ENCODE measurements at regions not wholly inside any gene's neighbourhood (a gene's known extent, or its start where the extent isn't known, plus 50 kb on each side); places are given as distances from the start of the nearest gene placed in this dataset.
A peak's percentile ranks its signal among the peaks of the same experiment; 100 is the strongest.

DNA sequence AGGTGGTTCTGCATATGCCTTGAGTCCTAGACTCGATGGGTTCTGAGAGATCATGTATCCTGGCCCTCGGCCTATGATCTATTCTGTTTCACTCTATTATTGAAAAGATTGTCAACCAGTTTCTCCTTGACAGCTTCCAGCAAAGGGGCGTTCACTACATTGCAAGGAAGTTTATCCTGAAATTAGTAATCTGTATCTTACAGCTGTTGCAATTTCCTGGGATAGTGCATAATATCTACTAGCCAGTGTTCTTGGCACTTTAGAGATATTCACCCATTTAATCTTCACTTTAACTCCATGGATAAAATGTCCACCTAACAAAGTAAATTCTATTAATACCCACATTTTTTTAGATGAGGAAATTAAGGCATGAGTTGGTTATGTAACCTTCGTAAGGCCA, 203.6 kb downstream of the TGFB2 start:
- Histone ChIP-seq H3K9me3 (ENCODE audit: control insufficient read depth, low read length) (no peaks in the 10 kb centered on the region), H3K27ac (ENCODE audit: low read depth, low read length) (no peak overlapping the region), H3K4me3 (ENCODE audit: low read length) (no peak overlapping the region), H3K9ac (ENCODE audit: extremely low read depth, low read length, poor library complexity, severe bottlenecking) (no peak overlapping the region), H3K4me1 (ENCODE audit: control insufficient read depth, insufficient read depth, low read length) (no peaks in the 10 kb centered on the region), H3K27me3 (ENCODE audit: control insufficient read depth, insufficient read depth, low read length, poor library complexity, severe bottlenecking) (no peaks in the 10 kb centered on the region), H3K36me3 (ENCODE audit: control insufficient read depth, insufficient read depth, low read length) (no peaks in the 10 kb centered on the region)
- no peaks in the 10 kb centered on the region for H3K9me3 Mint-ChIP-seq
- H3K27me3 Mint-ChIP-seq (ENCODE audit: insufficient read depth) = no peaks in the 10 kb centered on the region
- H3K4me1 Mint-ChIP-seq = no peaks in the 10 kb centered on the region
- no peak overlapping the region for H3K4me3 Mint-ChIP-seq
- TF ChIP-seq, protein P1, sequence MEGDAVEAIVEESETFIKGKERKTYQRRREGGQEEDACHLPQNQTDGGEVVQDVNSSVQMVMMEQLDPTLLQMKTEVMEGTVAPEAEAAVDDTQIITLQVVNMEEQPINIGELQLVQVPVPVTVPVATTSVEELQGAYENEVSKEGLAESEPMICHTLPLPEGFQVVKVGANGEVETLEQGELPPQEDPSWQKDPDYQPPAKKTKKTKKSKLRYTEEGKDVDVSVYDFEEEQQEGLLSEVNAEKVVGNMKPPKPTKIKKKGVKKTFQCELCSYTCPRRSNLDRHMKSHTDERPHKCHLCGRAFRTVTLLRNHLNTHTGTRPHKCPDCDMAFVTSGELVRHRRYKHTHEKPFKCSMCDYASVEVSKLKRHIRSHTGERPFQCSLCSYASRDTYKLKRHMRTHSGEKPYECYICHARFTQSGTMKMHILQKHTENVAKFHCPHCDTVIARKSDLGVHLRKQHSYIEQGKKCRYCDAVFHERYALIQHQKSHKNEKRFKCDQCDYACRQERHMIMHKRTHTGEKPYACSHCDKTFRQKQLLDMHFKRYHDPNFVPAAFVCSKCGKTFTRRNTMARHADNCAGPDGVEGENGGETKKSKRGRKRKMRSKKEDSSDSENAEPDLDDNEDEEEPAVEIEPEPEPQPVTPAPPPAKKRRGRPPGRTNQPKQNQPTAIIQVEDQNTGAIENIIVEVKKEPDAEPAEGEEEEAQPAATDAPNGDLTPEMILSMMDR (conservative IDR thresholded peaks at IDR 0.05) = no peak
- no peak for DNase-seq
- H3K27ac Mint-ChIP-seq = no peak overlapping the region
- 80 to 91% methylated on average over 3 to 4 of the region's 4 CpGs for WGBS, 2 experiments (ENCODE audit: insufficient coverage in 1 of 2, insufficient read length in 1 of 2)
- H3K36me3 Mint-ChIP-seq (ENCODE audit: low read depth) = no peaks in the 10 kb centered on the region

DNA sequence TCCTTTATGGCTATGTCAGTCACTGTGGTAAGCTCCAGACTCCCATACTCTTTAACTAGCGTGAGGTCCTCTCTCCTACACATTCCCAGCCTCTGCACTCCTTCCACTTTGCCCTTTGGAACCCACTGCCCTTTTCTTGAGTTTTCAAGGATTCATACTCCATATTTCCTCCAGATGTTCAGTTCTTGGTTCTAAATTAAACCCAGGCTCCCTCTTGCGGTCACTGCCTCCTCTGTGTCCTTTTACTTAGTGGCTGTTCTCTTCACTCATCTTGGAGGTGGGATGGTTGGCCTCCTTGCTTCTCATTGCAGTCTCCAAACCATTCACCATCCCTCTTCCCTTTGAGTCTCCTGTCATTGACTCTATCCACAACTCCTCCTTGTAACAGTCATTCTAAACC, 208.1 kb downstream of the TGFB2 start:
- Mint-ChIP-seq H3K36me3 (ENCODE audit: low read depth) (no peaks in the 10 kb centered on the region), H3K9me3 (no peaks in the 10 kb centered on the region), H3K4me1 (no peaks in the 10 kb centered on the region), H3K27me3 (ENCODE audit: insufficient read depth) (no peaks in the 10 kb centered on the region), H3K4me3 (no peak overlapping the region), H3K27ac (no peak overlapping the region)
- H3K9me3 ChIP-seq (ENCODE audit: control insufficient read depth, low read length) = no peaks in the 10 kb centered on the region
- no peaks in the 10 kb centered on the region for H3K36me3 ChIP-seq (ENCODE audit: control insufficient read depth, insufficient read depth, low read length)
- 85 to 93% methylated on average over 2 of the region's 2 CpGs for WGBS, 2 experiments (ENCODE audit: insufficient coverage in 1 of 2, insufficient read length in 1 of 2)
- peak; percentile 44 for DNase-seq
- no peak overlapping the region for H3K4me3 ChIP-seq (ENCODE audit: low read length)
- TF ChIP-seq, protein P1 (conservative IDR thresholded peaks at IDR 0.05) = peak; percentile 49
- H3K4me1 ChIP-seq (ENCODE audit: control insufficient read depth, insufficient read depth, low read length) = no peaks in the 10 kb centered on the region
- no peaks in the 10 kb centered on the region for H3K27me3 ChIP-seq (ENCODE audit: control insufficient read depth, insufficient read depth, low read length, poor library complexity, severe bottlenecking)
- no peak overlapping the region for H3K9ac ChIP-seq (ENCODE audit: extremely low read depth, low read length, poor library complexity, severe bottlenecking)
- H3K27ac ChIP-seq (ENCODE audit: low read depth, low read length) = no peak overlapping the region

DNA sequence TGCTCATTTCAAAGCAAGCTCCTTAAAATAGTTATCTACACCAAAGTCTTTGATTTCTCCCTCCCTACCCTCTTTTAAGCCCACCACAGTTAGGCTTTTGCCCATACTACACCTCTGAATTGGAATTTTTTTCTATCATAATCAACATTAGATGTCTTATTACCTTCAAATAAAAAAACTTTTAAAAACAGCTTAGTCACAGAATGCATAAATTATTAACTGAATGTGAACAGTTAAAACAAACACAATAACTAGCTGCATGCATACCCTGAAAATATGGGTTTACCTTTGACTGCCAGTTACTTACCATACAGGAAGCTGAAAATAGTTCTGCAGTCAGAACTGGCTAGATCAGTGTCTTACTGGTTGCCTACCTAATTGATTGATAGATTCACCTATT, 210.9 kb downstream of the TGFB2 start:
- Histone ChIP-seq H3K9ac (ENCODE audit: extremely low read depth, low read length, poor library complexity, severe bottlenecking) (no peak overlapping the region), H3K27me3 (ENCODE audit: control insufficient read depth, insufficient read depth, low read length, poor library complexity, severe bottlenecking) (no peaks in the 10 kb centered on the region), H3K27ac (ENCODE audit: low read depth, low read length) (no peak overlapping the region), H3K4me3 (ENCODE audit: low read length) (no peak overlapping the region), H3K9me3 (ENCODE audit: control insufficient read depth, low read length) (no peaks in the 10 kb centered on the region), H3K36me3 (ENCODE audit: control insufficient read depth, insufficient read depth, low read length) (no peaks in the 10 kb centered on the region), H3K4me1 (ENCODE audit: control insufficient read depth, insufficient read depth, low read length) (no peaks in the 10 kb centered on the region)
- Mint-ChIP-seq H3K9me3 (no peaks in the 10 kb centered on the region), H3K27me3 (ENCODE audit: insufficient read depth) (no peaks in the 10 kb centered on the region), H3K4me1 (no peaks in the 10 kb centered on the region), H3K36me3 (ENCODE audit: low read depth) (no peaks in the 10 kb centered on the region), H3K4me3 (no peak overlapping the region), H3K27ac (no peak overlapping the region)
- TF ChIP-seq, protein P1 (conservative IDR thresholded peaks at IDR 0.05) = no peak
- DNase-seq = no peak

All from endodermal cell (in vitro differentiated cells).